IMR-90 (cell line): ENCODE measurements at regions not wholly inside any gene's neighbourhood (a gene's known extent, or its start where the extent isn't known, plus 50 kb on each side); places are given as distances from the start of the nearest gene placed in this dataset.

Experiments
- ATAC-seq: fragments of 200-7000 bp; cut with Tn5 transposase; 2 replicates; pipeline ENCODE4 v1.9.1; 2020; ENCODE audit warnings: low read depth, mild to moderate bottlenecking, moderate library complexity
- BruUV-seq: library from RNA; stranded (reverse); fragments of 400-500 nt; replicated peaks from 2 replicates; lab custom pipeline; 2021; lab: Mats Ljungman, UMichigan
- CTCF ChIA-PET: fragments of 300-600 bp; formaldehyde crosslinking; extraction: SDS; loops from one replicate; lab custom pipeline; 2021; ENCODE audit warnings: antibody characterized with exemption; lab: Yijun Ruan, JAX
- POLR2A ChIA-PET: fragments of 300-600 bp; sonication (Branson Sonifier 250); formaldehyde crosslinking; loops from one replicate; lab custom pipeline; 2022; ENCODE audit warnings: antibody characterized with exemption; ENCODE audit not compliant: unreplicated experiment; lab: Charles Lee
- DNase-seq: peaks from one replicate; pipeline ENCODE4 v3.0.0; 2013
- H2AFZ ChIP-seq: replicated peaks from 2 replicates; pipeline ENCODE3; 2013; ENCODE audit warnings: low read length, mild to moderate bottlenecking; ENCODE audit not compliant: poor library complexity
- H2AK5ac ChIP-seq: 2 replicates; pipeline ENCODE4 v1.6.1; 2013; ENCODE audit warnings: low read depth, low read length, inconsistent platforms
- H2AK9ac ChIP-seq: replicated peaks from 2 replicates; pipeline ENCODE3; 2013; ENCODE audit warnings: mild to moderate bottlenecking, low read depth, low read length, moderate library complexity; ENCODE audit not compliant: poor library complexity
- H2BK120ac ChIP-seq: 2 replicates; pipeline ENCODE4 v1.6.1; 2013; ENCODE audit warnings: low read depth, low read length, inconsistent platforms
- H2BK15ac ChIP-seq: 3 replicates; pipeline ENCODE4 v1.6.1; 2013; ENCODE audit warnings: low read depth, low read length, inconsistent platforms
- H2BK20ac ChIP-seq: 2 replicates; pipeline ENCODE4 v1.6.1; 2013; ENCODE audit warnings: low read depth, mild to moderate bottlenecking, inconsistent platforms, low read length, moderate library complexity
- H2BK5ac ChIP-seq: 2 replicates; pipeline ENCODE4 v1.6.1; 2013; ENCODE audit warnings: mild to moderate bottlenecking, low read depth, low read length, inconsistent platforms; ENCODE audit not compliant: poor library complexity, severe bottlenecking
- H3K14ac ChIP-seq: replicated peaks from 2 replicates; pipeline ENCODE4 v1.6.1; 2013; ENCODE audit warnings: low read depth, low read length, inconsistent platforms
- H3K18ac ChIP-seq: 2 replicates; pipeline ENCODE4 v1.6.1; 2013; ENCODE audit warnings: low read depth, low read length, control low read depth
- H3K23ac ChIP-seq: 2 replicates; pipeline ENCODE4 v1.6.1; 2013; ENCODE audit warnings: low read depth, low read length, inconsistent platforms
- H3K27ac ChIP-seq: 2 replicates; pipeline ENCODE4 v1.5.1; 2013; ENCODE audit warnings: mild to moderate bottlenecking, control low read depth, low read length; ENCODE audit not compliant: insufficient read depth
- H3K27me3 ChIP-seq: 2 replicates; pipeline ENCODE4 v1.6.1; 2013; ENCODE audit warnings: low read length; ENCODE audit not compliant: control insufficient read depth, insufficient read depth
- H3K36me3 ChIP-seq: 2 replicates; pipeline ENCODE4 v1.6.1; 2013; ENCODE audit warnings: low read length, mixed read lengths; ENCODE audit not compliant: control insufficient read depth, insufficient read depth
- H3K4ac ChIP-seq: 2 replicates; pipeline ENCODE4 v1.6.1; 2013; ENCODE audit warnings: low read depth, low read length, inconsistent platforms
- H3K4me1 ChIP-seq: 2 replicates; pipeline ENCODE4 v1.6.1; 2013; ENCODE audit warnings: low read length, mixed read lengths; ENCODE audit not compliant: control insufficient read depth, insufficient read depth
- H3K4me2 ChIP-seq: 2 replicates; pipeline ENCODE4 v1.6.1; 2013; ENCODE audit warnings: low read depth, mild to moderate bottlenecking, control low read depth, low read length, moderate library complexity
- H3K4me3 ChIP-seq: 2 replicates; pipeline ENCODE4 v1.5.1; 2013; ENCODE audit warnings: low read depth, mild to moderate bottlenecking, control low read depth, low read length, moderate library complexity; ENCODE audit not compliant: insufficient read depth
- H3K56ac ChIP-seq: 2 replicates; pipeline ENCODE4 v1.6.1; 2013; ENCODE audit warnings: low read length, inconsistent platforms; ENCODE audit not compliant: insufficient read depth; ENCODE audit errors: extremely low read depth
- H3K79me1 ChIP-seq, 2 experiments: 2 replicates each; pipeline ENCODE4 v1.6.1; 2013; ENCODE audit warnings: low read length in 2 of 2, inconsistent platforms in 1 of 2, low read depth in 1 of 2
- H3K9ac ChIP-seq: 2 replicates; pipeline ENCODE4 v1.6.1; 2013; ENCODE audit warnings: low read depth, low read length, control low read depth
- H3K9me1 ChIP-seq: 2 replicates; pipeline ENCODE4 v1.6.1; 2013; ENCODE audit warnings: low read length, inconsistent platforms; ENCODE audit not compliant: insufficient read depth
- H3K9me3 ChIP-seq: 2 replicates; pipeline ENCODE4 v1.6.1; 2013; ENCODE audit warnings: low read length; ENCODE audit not compliant: control insufficient read depth, insufficient read depth
- H4K20me1 ChIP-seq: 2 replicates; pipeline ENCODE4 v1.6.1; 2013; ENCODE audit warnings: low read length, inconsistent platforms; ENCODE audit not compliant: insufficient read depth
- H4K5ac ChIP-seq: 2 replicates; pipeline ENCODE4 v1.6.1; 2013; ENCODE audit warnings: mild to moderate bottlenecking, low read depth, low read length, control low read depth
- H4K8ac ChIP-seq, 2 experiments: 2 replicates each; pipeline ENCODE4 v1.6.1; 2013; ENCODE audit warnings: low read depth in 2 of 2, low read length in 2 of 2, control low read depth in 1 of 2, inconsistent platforms in 1 of 2
- H4K91ac ChIP-seq: 2 replicates; pipeline ENCODE4 v1.6.1; 2013; ENCODE audit warnings: low read depth, low read length, inconsistent platforms; ENCODE audit not compliant: insufficient read depth
- BHLHE40 ChIP-seq: fragments of 150-350 bp; IDR thresholded peaks from 2 replicates; pipeline ENCODE4 v1.6.1; 2016; ENCODE audit warnings: mild to moderate bottlenecking, low read depth, low read length
- CHD1 ChIP-seq: IDR thresholded peaks from 2 replicates; pipeline ENCODE4 v1.6.1; 2012; ENCODE audit warnings: low read depth, low read length, improper control_type of control experiment
- ELK1 ChIP-seq: fragments of 150-350 bp; IDR thresholded peaks from 2 replicates; pipeline ENCODE4 v1.6.1; 2016; ENCODE audit warnings: low read depth, mild to moderate bottlenecking, low read length, moderate library complexity, borderline replicate concordance
- MAFK ChIP-seq: IDR thresholded peaks from 2 replicates; pipeline ENCODE4 v1.6.1; 2012; ENCODE audit warnings: low read depth, low read length, improper control_type of control experiment
- MXI1 ChIP-seq: IDR thresholded peaks from 2 replicates; pipeline ENCODE4 v1.6.1; 2012; ENCODE audit warnings: low read depth, mild to moderate bottlenecking, low read length, moderate library complexity, borderline replicate concordance
- WGBS, 2 experiments: methylation state at CpG; one replicate each; pipeline versions ENCODE4 v1.1.5 to v1.1.7; 2013; ENCODE audit warnings: missing lambda C conversion rate in 2 of 2; ENCODE audit not compliant: insufficient read length in 1 of 2; ENCODE audit errors: extremely low coverage in 2 of 2; 5-methylcytosine and 5-hydroxymethylcytosine counted together
- dilution Hi-C: fragments of 300-500 bp; cut with HindIII; formaldehyde crosslinking; loops from one replicate; pipeline ENCODE4 v1.14.3; 2018; ENCODE audit warnings: low sequenced_read_pairs; ENCODE audit not compliant: unreplicated experiment
- in situ Hi-C: fragments of 300-500 bp; cut with MboI; formaldehyde crosslinking; loops from 3 replicates; pipeline ENCODE4 v1.14.3; 2019; ENCODE audit warnings: low sequenced_read_pairs, inconsistent platforms, mixed read lengths
- intact Hi-C: fragments of 100-400 bp; cut with micrococcal nuclease; formaldehyde crosslinking; loops from 2 replicates; pipeline ENCODE4 v1.10.0; 2022

DNA sequence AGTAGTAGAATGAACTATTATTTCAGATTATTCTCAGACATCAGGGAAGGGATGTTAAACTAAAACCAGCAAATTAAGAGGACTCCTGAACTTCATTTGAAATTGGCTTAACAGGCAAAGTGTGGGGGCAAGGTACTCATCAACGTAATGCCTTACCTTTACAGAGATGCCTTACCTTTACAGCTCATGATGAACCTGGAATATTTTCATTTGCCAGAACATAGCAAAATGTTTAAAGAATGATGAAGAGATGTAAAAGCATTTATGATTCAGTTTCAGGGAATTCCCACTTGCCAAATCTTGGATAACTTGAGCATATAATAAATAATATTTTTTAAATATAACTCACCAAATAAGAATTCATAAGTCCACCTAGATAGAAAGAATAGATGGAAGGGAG is 207.5 kb downstream of the TINAG start:
- intact Hi-C loops, result no loop called here
- TF ChIP-seq ELK1 (no peak), MAFK (no peak), CHD1 (no peak), BHLHE40 (no peak), MXI1 (no peak)
- H2AK9ac ChIP-seq, result no peak overlapping the region

More for the DNA sequence above, 207.5 kb downstream of the TINAG start:
- Histone ChIP-seq H4K20me1 (no peaks in the 10 kb centered on the region), H3K79me1 (no peaks in the 10 kb centered on the region), H4K8ac (no peak overlapping the region), H3K4me2 (no peak overlapping the region), H2BK120ac (no peak overlapping the region), H3K4ac (no peak overlapping the region), H3K14ac (no peak overlapping the region), H2AFZ (no peak overlapping the region), H3K9me1 (no peaks in the 10 kb centered on the region), H3K56ac (no peak overlapping the region), H3K9ac (no peak overlapping the region), H4K91ac (no peak overlapping the region), H3K9me3 (no peaks in the 10 kb centered on the region), H3K4me1 (no peaks in the 10 kb centered on the region), H2BK15ac (no peak overlapping the region), H3K18ac (no peak overlapping the region), H3K27ac (no peak overlapping the region), H3K27me3 (no peaks in the 10 kb centered on the region), H3K4me3 (no peak overlapping the region), H4K5ac (no peak overlapping the region), H2BK5ac (no peak overlapping the region), H2BK20ac (no peak overlapping the region), H3K36me3 (no peaks in the 10 kb centered on the region), H2AK5ac (no peak overlapping the region), H3K23ac (no peak overlapping the region)
- ChIA-PET CTCF (no interaction called here), POLR2A (no interaction called here)
- ATAC-seq (no peak), DNase-seq (peak; percentile 4)
- dilution Hi-C loops (no loop called here), in situ Hi-C loops (no loop called here)
- BruUV-seq, result no TSS peak
- WGBS, 2 experiments, result no CpG with 5 or more reads among the region's 1 CpG
